Stimulated activated naive CD8-positive, alpha-beta T cell treated with anti-CD3 and anti-CD28 coated beads, Interleukin-15, Interleukin-2, amounts not matched to agents 100 ng/mL and 50 ng/mL, for 24 hours (primary cell): ENCODE measurements at regions not wholly inside any gene's neighbourhood (a gene's known extent, or its start where the extent isn't known, plus 50 kb on each side); places are given as distances from the start of the nearest gene placed in this dataset.
"Not testable (repeated sequence)": the region's sequence is repeated elsewhere in the genome, so short reads cannot be mapped to it uniquely, and the experiment has no call there.

ENCODE experiments used
- H3K27ac Mint-ChIP-seq: one replicate; pipeline ENCODE4 v1.8.0; 2021; ENCODE audit warnings: mild to moderate bottlenecking, mixed read lengths
- H3K27me3 Mint-ChIP-seq: one replicate; pipeline ENCODE4 v1.8.0; 2021; ENCODE audit warnings: mixed read lengths
- H3K36me3 Mint-ChIP-seq: one replicate; pipeline ENCODE4 v1.8.0; 2021; ENCODE audit warnings: low read depth, mixed read lengths
- H3K4me1 Mint-ChIP-seq: one replicate; pipeline ENCODE4 v1.8.0; 2021; ENCODE audit warnings: low read depth, mixed read lengths
- H3K4me3 Mint-ChIP-seq: one replicate; pipeline ENCODE4 v1.8.0; 2021; ENCODE audit warnings: mild to moderate bottlenecking, mixed read lengths
- H3K9me3 Mint-ChIP-seq: one replicate; pipeline ENCODE4 v1.8.0; 2021; ENCODE audit warnings: mixed read lengths

DNA sequence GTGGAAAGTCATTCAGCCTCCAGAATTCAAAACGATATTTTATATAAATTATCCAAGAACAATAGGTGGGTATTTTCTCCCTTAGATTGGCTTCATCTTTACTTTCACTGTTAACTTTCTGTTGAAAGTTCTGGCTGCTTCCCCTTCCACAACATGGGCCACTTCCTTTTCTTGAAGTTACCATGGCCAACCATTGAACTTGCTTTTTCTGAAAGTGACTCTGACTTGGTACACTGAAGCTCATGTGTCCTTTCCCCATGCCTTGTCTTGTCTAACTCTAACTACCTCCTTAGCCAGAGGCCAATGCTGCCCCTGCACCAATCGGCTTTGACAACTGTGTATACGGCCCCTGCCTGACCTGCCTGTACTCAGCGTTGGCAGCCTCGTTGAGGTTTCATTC is 225.2 kb downstream of the FAT3 start:
- Mint-ChIP-seq H3K9me3 (peaks cover 3% of the 10 kb centered on the region), H3K4me3 (no peak overlapping the region), H3K27ac (no peak overlapping the region), H3K4me1 (no peaks in the 10 kb centered on the region), H3K36me3 (no peaks in the 10 kb centered on the region), H3K27me3 (no peaks in the 10 kb centered on the region)

DNA sequence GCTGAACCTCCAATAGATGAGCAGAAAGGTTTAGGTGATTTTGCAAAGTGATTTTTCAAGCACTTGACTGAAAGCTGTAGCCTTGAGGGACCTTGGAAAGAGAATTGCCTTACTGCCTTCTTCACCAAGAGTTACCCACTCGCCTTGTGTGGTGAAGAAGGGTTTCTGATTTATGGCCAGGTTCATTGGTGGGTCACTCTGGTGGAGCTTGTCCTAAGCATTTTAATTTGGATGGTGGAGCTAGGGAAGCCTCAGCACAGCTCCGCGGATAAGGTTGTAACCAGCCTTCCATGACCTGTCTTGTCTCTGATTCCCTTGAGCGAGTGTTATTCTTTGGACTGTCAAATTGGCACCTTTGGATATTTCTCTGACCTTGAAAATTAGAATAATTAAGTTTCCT is 226.4 kb downstream of the FAT3 start:
- no peak overlapping the region for H3K27ac Mint-ChIP-seq
- no peaks in the 10 kb centered on the region for H3K36me3 Mint-ChIP-seq
- no peaks in the 10 kb centered on the region for H3K4me1 Mint-ChIP-seq
- peaks cover 3% of the 10 kb centered on the region for H3K9me3 Mint-ChIP-seq
- no peaks in the 10 kb centered on the region for H3K27me3 Mint-ChIP-seq
- H3K4me3 Mint-ChIP-seq, result no peak overlapping the region

DNA sequence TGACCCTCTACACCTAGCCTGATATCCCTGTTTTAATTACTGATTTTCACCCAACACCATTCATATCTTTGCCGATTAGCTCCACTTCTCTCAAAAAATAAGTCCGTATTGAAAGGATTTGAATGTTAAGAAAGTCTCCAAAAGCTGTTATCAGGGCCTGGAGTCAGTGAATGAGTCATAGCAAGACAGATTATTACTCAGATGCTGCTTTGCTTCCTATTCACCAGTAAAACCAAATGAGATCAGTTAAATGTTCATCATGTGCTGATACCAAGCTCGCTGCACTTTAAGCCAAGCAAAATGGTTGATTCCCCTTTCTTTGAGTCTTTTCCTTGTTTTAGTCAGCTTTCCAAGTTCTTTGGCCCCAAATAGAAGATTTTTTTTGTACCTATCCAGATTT is 228.4 kb downstream of the FAT3 start:
- Mint-ChIP-seq H3K9me3 (peaks cover 3% of the 10 kb centered on the region), H3K36me3 (no peaks in the 10 kb centered on the region), H3K4me3 (no peak overlapping the region), H3K27ac (no peak overlapping the region), H3K4me1 (no peaks in the 10 kb centered on the region), H3K27me3 (no peaks in the 10 kb centered on the region)

DNA sequence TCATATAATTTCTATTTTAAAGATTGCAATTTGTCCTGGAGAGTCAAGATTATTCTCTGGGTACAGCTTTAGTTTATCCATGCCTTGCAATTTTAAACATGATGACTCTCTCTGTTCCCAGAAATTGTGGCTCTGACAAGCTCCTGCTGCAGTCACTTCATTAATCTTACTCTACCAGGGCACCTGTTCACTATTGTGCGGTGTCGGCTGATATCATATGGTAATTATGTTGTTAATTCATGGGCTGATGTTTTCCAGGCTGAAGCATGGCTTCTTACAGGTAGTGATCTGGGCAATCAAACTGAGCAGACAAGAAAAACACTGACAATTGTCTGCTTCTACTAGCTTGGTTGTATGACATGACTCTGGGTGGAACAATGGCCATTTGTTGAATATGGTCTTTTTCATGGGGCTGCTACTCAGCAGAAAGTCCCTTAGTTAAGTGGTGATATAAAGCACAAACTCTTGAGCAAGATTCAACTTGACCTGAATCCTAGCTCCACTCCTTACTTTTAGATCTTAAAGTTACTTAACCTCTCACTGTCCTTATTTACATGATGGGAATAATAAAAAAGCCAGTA is 230.7 kb downstream of the FAT3 start:
- no peak overlapping the region for H3K4me3 Mint-ChIP-seq
- H3K36me3 Mint-ChIP-seq, result no peaks in the 10 kb centered on the region
- no peaks in the 10 kb centered on the region for H3K27me3 Mint-ChIP-seq
- H3K4me1 Mint-ChIP-seq, result no peaks in the 10 kb centered on the region
- no peak overlapping the region for H3K27ac Mint-ChIP-seq
- H3K9me3 Mint-ChIP-seq, result peaks cover 3% of the 10 kb centered on the region

DNA sequence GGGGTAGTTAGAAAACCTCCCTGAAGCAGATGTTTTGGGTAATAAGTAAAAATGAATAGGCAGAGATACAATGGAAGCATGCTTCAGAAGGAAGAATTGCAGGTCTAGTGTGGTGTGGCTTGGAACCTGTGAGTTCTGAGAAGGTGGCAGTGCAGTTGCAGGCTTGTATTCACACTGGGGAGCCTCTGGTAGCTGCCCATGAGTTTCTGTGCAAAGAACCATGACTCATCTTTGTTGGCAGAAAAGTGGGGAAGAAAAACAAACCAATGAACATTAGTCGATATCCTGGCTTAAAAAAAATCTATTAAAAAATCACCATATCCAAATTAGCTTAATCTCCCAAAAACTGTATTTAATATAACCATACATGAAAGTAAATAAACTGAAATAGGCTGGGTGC is 232.6 kb downstream of the FAT3 start:
- Mint-ChIP-seq H3K4me3 (no peak overlapping the region), H3K27me3 (no peaks in the 10 kb centered on the region), H3K4me1 (no peaks in the 10 kb centered on the region), H3K36me3 (no peaks in the 10 kb centered on the region), H3K27ac (no peak overlapping the region), H3K9me3 (peaks cover 3% of the 10 kb centered on the region)

DNA sequence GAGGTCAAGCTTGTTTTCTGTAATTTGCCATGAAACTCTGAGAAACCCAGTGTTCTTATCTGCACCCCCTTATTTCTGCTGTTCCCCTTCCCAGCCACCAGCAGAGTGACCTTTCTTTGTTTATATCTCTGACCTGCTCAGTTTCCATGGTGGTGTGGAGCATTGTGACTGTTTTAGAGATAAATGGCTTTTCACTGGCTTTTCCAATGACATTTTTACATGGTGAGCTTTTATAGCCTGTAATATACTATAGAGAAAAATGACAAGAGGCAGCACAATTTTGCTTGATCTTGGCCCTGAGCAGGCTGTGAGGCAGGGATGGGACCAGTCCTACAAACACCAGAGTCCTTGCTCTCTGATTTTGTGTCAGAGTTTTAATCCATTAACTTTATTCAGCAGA is 233.9 kb downstream of the FAT3 start:
- no peaks in the 10 kb centered on the region for H3K9me3 Mint-ChIP-seq
- H3K36me3 Mint-ChIP-seq, result no peaks in the 10 kb centered on the region
- no peak overlapping the region for H3K4me3 Mint-ChIP-seq
- no peak overlapping the region for H3K27ac Mint-ChIP-seq
- H3K4me1 Mint-ChIP-seq, result no peaks in the 10 kb centered on the region
- H3K27me3 Mint-ChIP-seq, result no peaks in the 10 kb centered on the region

DNA sequence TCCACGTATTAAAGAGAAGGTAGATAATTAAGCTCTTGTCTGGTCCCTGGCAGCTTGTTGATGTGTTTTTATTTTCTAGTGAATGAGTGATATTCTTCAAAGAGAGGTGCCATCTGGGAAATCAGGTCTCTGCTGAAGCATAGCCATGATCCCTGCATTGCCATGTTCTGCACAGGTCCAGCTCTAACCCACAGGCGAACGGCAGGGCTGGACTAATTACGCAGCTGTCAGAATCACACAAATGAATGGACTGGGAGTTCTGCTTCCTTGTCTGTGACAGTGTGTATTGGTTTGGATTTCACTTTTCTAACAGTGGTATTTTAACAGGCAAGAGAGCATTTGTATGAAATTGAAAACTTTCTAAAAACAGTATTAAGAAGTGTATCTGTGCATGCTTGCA is 235.6 kb downstream of the FAT3 start:
- Mint-ChIP-seq H3K27me3 (no peaks in the 10 kb centered on the region), H3K36me3 (no peaks in the 10 kb centered on the region), H3K4me3 (no peak overlapping the region), H3K4me1 (no peaks in the 10 kb centered on the region), H3K9me3 (no peaks in the 10 kb centered on the region), H3K27ac (no peak overlapping the region)

DNA sequence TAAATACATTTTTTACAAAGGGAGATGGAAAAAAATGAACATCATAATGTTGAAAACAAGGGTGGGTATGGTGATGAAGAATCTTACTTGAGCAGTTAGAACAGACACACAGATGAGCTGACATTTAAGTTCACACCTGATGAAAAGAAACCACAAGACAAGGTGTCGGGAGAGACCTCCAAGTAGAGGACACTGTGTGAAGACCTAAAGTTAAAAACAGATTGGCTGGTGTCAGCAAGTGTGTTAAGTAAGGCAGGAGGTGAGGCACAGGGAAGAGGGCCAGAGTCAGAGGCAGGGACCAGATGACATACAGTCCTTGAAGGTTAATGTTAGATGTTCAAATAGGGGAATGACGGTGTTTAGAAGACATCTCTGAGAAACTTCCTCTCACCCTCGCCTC is 236.8 kb downstream of the FAT3 start:
- Mint-ChIP-seq H3K36me3 (no peaks in the 10 kb centered on the region), H3K27me3 (no peaks in the 10 kb centered on the region), H3K4me3 (no peak overlapping the region), H3K27ac (no peak overlapping the region), H3K4me1 (no peaks in the 10 kb centered on the region), H3K9me3 (no peaks in the 10 kb centered on the region)

DNA sequence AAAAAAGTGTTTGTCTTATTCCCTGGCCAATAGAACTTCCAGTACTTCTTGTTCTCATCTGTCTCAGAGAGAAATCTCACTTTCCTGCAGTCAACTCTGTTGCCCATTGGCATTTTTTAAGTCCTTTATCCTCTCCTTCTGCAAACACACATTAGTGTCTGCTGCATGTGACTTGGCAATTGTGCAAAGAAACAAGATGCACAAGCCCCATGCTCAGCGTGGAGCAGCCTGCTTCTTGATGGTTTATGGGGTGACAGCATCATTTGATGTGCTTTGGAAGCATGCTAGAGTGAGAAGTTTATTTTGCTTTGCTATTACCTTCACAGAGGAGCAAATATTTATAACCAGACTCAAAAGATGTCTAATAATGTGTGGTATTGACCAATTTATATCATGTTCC is 238.2 kb downstream of the FAT3 start:
- Mint-ChIP-seq H3K4me1 (no peaks in the 10 kb centered on the region), H3K9me3 (peaks cover 7% of the 10 kb centered on the region), H3K27ac (no peak overlapping the region), H3K27me3 (no peaks in the 10 kb centered on the region), H3K36me3 (no peaks in the 10 kb centered on the region), H3K4me3 (no peak overlapping the region)

DNA sequence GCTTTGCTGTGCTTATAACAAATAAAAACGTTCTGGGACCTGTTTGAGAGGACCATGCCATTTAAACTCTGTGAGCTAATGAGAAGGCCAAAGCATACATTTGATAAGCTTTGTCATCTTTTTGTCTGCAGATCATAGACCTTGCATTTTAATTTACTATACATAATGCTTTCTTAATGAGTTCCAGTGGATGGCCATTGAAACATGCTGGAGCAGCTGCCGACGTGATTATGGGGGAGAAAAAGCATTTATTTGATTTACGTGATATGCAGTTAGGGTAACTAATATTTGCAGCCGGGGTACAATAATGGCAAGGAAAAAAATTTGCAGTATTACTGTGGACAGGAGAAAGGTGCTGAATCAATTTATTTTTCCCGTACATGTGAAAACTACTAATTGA is 240.2 kb downstream of the FAT3 start:
- Mint-ChIP-seq H3K4me3 (no peak overlapping the region), H3K9me3 (peaks cover 9% of the 10 kb centered on the region), H3K4me1 (no peaks in the 10 kb centered on the region), H3K27me3 (no peaks in the 10 kb centered on the region), H3K27ac (no peak overlapping the region), H3K36me3 (no peaks in the 10 kb centered on the region)

DNA sequence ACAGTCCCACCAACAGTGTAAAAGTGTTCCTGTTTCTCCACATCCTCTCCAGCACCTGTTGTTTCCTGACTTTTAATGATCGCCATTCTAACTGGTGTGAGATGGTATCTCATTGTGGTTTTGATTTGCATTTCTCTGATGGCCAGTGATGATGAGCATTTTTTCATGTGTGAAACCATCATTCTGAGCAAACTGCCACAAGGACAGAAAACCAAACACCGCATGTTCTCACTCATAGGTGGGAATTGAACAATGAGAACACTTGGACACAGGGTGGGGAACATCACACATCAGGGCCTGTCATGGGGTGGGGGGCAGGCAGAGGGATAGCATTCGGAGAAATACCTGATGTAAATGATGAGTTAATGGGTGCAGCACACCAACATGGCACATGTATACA is 240.8 kb downstream of the FAT3 start:
- H3K36me3 Mint-ChIP-seq, H3K4me1 Mint-ChIP-seq, H3K27me3 Mint-ChIP-seq, H3K27ac Mint-ChIP-seq, H3K4me3 Mint-ChIP-seq, H3K9me3 Mint-ChIP-seq: not testable (repeated sequence)

DNA sequence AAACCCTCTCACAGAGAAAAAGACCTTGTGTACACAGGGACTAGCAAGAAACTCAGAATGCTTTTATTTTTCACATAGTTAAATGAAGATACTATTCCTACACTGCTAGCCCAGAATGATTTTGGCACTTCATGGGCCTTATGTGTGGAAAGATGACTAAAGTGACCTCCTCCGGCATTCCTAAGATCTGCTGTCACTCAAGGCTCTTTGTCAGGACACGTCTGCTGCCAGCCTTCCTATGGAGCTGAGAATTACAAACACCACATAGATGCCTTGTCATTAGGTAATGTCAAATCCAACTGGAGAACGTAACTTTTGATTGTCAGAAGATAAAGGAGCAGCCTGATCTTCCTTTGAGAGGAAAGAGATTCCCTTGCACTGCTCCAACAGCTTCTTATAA is 249.1 kb downstream of the FAT3 start:
- no peaks in the 10 kb centered on the region for H3K36me3 Mint-ChIP-seq
- H3K27me3 Mint-ChIP-seq, result no peaks in the 10 kb centered on the region
- no peaks in the 10 kb centered on the region for H3K4me1 Mint-ChIP-seq
- no peak overlapping the region for H3K27ac Mint-ChIP-seq
- H3K4me3 Mint-ChIP-seq, result no peak overlapping the region
- H3K9me3 Mint-ChIP-seq, result no peaks in the 10 kb centered on the region

DNA sequence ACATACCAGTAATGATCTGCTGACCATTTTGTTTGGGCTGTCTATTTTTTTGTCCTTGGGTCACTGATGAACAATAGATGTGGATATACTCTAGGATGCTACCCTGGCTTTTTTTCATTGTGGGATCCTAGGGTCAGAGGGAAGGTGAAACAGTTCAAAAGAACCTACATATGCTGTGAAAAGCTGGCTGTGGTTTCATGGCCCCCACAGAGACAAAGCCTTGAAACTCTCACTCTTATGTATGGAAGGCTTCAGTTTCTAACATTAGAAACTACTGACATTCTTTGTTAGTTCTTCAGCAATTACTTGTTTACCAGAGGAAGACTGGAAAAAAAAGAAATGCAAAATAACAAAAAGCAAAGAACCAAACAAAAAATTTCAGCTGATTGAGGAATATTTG is 250.7 kb downstream of the FAT3 start:
- H3K9me3 Mint-ChIP-seq, result peaks cover 4% of the 10 kb centered on the region
- H3K4me1 Mint-ChIP-seq, result no peaks in the 10 kb centered on the region
- H3K36me3 Mint-ChIP-seq, result no peaks in the 10 kb centered on the region
- no peak overlapping the region for H3K4me3 Mint-ChIP-seq
- no peaks in the 10 kb centered on the region for H3K27me3 Mint-ChIP-seq
- no peak overlapping the region for H3K27ac Mint-ChIP-seq

DNA sequence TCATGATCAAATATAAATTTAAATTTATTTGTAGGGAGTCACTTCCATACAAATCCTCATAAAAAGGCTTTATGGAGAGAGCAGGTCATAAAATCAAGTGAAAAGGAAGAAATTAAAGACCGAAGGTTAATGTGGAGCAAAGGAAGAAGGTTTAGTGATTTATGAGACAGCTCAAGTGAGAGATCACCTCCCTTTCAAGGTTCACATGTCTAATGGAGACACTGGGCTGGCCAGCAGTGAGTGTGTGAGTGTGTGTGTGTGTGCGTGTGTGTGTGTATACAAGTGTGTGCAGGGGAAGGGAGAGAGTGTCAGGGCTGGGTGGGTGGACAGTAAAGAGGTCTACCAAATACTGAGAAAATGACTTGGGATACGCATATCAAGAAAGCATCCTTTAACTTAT is 251.2 kb downstream of the FAT3 start:
- Mint-ChIP-seq H3K36me3 (no peaks in the 10 kb centered on the region), H3K9me3 (peaks cover 4% of the 10 kb centered on the region), H3K27ac (no peak overlapping the region), H3K4me3 (no peak overlapping the region), H3K27me3 (no peaks in the 10 kb centered on the region), H3K4me1 (no peaks in the 10 kb centered on the region)

DNA sequence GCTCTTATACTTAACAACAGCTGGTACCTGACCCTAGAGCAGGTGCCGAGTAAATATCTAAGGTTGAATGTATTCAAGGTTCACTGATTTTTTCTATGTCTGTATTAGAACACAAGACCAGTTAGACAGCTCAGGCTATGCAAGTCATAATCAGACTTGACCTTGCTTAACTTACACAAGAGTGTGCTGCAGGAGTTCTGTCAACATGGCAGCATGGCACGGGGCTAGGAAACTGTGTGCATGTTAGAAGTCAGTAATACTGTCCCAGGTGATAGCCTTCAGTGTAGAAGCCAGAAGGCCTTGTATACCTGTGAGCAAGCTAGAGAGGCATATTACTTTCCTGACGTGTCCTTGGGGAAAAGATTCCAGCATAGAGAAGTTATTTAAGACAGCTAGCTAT is 253.1 kb downstream of the FAT3 start:
- Mint-ChIP-seq H3K27ac (no peak overlapping the region), H3K36me3 (no peaks in the 10 kb centered on the region), H3K4me1 (no peaks in the 10 kb centered on the region), H3K27me3 (no peaks in the 10 kb centered on the region), H3K4me3 (no peak overlapping the region), H3K9me3 (peaks cover 4% of the 10 kb centered on the region)

DNA sequence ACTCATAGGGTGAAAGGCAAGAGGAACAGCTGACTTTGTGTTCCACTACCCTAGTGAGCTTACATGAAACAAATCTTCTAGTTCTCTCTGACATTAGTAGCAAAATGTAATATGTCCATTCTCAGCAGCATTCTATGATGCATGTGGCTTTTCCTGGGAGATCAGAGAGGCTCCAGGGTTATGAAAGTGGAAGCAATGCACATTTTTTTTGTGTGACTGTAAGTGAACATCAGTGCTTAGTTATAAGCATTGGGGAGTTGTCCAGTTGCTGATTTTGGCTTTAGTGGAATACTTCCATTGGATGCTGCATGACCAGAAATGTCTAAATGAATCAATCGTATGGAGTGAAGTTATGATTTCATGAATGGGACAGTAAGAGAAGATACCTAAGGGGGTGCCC is 255.9 kb downstream of the FAT3 start:
- Mint-ChIP-seq H3K27ac (no peak overlapping the region), H3K36me3 (no peaks in the 10 kb centered on the region), H3K9me3 (peaks cover 4% of the 10 kb centered on the region)

More for the DNA sequence above, 255.9 kb downstream of the FAT3 start:
- Mint-ChIP-seq H3K4me1 (no peaks in the 10 kb centered on the region), H3K4me3 (no peak overlapping the region), H3K27me3 (no peaks in the 10 kb centered on the region)
